ENCODE measurements at regions not wholly inside any gene's neighbourhood (a gene's known extent, or its start where the extent isn't known, plus 50 kb on each side); places are given as distances from the start of the nearest gene placed in this dataset.

- DNase-seq (ENCODE audit: low read depth in 1 of 2, low spot score in 1 of 2) = no peak
These were observed 73.7 kb downstream of the RTL6 start for GRCh38 chr22:44424359-44424682.

- no peak for DNase-seq (ENCODE audit: low read depth in 1 of 2, low spot score in 1 of 2)
These were observed 74.3 kb downstream of the RTL6 start for GRCh38 chr22:44423556-44424358.

GRCh38 chr22:44422746-44423380 is 75.2 kb downstream of the RTL6 start:
- DNase-seq (ENCODE audit: low read depth in 1 of 2, low spot score in 1 of 2) = no peak

- DNase-seq (ENCODE audit: low read depth in 1 of 2, low spot score in 1 of 2) = no peak
These were observed 78.6 kb downstream of the RTL6 start for GRCh38 chr22:44419429-44419828.

- no peak for DNase-seq (ENCODE audit: low read depth in 1 of 2, low spot score in 1 of 2)
These were observed 84.8 kb downstream of the RTL6 start for GRCh38 chr22:44413211-44413610.

GRCh38 chr22:44412136-44412731 is 85.8 kb downstream of the RTL6 start:
- no peak for DNase-seq (ENCODE audit: low read depth in 1 of 2, low spot score in 1 of 2)

- DNase-seq (ENCODE audit: low read depth in 1 of 2, low spot score in 1 of 2) = no peak
These were observed 86.6 kb downstream of the RTL6 start for GRCh38 chr22:44411226-44412135.

GRCh38 chr22:44410451-44410991 is 87.5 kb downstream of the RTL6 start:
- no peak for DNase-seq (ENCODE audit: low read depth in 1 of 2, low spot score in 1 of 2)

GRCh38 chr22:44409974-44410316 is 88.1 kb downstream of the RTL6 start:
- DNase-seq (ENCODE audit: low read depth in 1 of 2, low spot score in 1 of 2) = no peak

GRCh38 chr22:44409211-44409973 is 88.6 kb downstream of the RTL6 start:
- DNase-seq (ENCODE audit: low read depth in 1 of 2, low spot score in 1 of 2) = no peak

- no peak for DNase-seq (ENCODE audit: low read depth in 1 of 2, low spot score in 1 of 2)
These were observed 89.2 kb downstream of the RTL6 start for GRCh38 chr22:44408829-44409192.

GRCh38 chr22:44407987-44408828 is 89.8 kb downstream of the RTL6 start:
- no peak for DNase-seq (ENCODE audit: low read depth in 1 of 2, low spot score in 1 of 2)

GRCh38 chr22:44407171-44407986 is 90.7 kb downstream of the RTL6 start:
- no peak for DNase-seq (ENCODE audit: low read depth in 1 of 2, low spot score in 1 of 2)

GRCh38 chr22:44406341-44407170 is 91.5 kb downstream of the RTL6 start:
- no peak for DNase-seq (ENCODE audit: low read depth in 1 of 2, low spot score in 1 of 2)

GRCh38 chr22:44405661-44406060 is 92.4 kb downstream of the RTL6 start:
- DNase-seq (ENCODE audit: low read depth in 1 of 2, low spot score in 1 of 2) = no peak

GRCh38 chr22:44404341-44405020 is 91.7 kb upstream of the SHISAL1 start:
- no peak for DNase-seq (ENCODE audit: low read depth in 1 of 2, low spot score in 1 of 2)

GRCh38 chr22:44403602-44404329 is 91.0 kb upstream of the SHISAL1 start:
- DNase-seq (ENCODE audit: low read depth in 1 of 2, low spot score in 1 of 2) = no peak

Measured in activated T-helper 1 cell treated with anti-CD3 and anti-CD28 coated beads, Interleukin-2, amount 50 U/mL, for 16 hours (primary cell).